GM21515 (cell line): ENCODE measurements at regions not wholly inside any gene's neighbourhood (a gene's known extent, or its start where the extent isn't known, plus 50 kb on each side); places are given as distances from the start of the nearest gene placed in this dataset.

Source experiments
- ATAC-seq: cut with Tn5 transposase; IDR thresholded peaks from one replicate; pipeline ENCODE4 v1.9.1; 2021; ENCODE audit not compliant: unreplicated experiment

DNA sequence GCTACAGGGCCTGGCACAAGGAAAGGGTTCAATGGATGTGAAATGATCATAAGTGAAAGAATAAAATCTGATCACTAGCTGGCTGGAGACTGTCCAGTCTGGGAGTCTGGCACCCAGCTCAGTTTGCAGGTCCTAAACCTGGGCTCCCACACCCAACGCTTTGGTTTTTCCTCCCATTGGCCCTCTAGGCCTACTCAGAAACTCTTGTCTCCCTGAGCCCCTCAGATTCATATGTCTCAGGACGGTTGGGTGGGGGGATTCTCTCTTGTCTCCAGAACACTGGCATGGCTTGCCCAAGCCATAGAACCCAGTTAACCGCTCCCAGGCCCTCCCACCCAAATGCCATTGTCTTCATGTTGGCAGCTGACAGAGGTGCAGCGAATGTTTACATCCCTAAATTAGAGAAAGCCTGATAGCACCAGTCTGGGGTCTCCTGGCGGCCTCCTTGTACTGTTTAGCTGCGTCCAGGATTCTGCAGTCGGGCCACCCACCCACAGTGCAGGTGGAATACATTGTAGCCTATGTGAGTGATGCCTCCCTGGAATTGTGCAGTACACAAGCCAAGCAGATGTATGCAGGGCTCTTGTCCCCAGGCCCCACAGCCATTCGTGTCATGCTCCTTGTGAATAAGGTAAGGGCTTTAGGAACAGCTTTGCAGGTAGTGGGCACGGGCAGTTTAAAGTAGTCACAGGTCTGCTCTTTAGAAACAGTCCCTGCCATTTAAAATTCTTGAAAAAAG lies 266.3 kb downstream of the XXYLT1 start:
- no peak for ATAC-seq

DNA sequence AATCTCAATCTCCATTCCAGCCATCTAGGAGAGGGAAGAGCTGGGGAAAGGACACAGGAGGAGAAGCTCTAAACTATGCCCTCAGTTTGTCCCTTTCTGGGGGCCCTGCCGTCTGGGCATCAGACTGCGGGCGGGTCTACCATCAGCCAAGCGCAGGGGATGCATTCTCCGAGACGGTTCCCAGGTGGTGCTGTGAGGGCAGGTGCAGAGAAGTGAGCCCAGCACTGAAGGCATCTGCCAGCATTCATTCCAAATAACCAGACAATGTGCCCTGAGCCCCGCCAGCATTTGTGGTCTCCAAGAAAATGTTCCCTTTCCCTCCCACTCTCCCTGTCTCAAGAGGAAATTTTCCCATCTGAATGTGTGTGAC lies 265.7 kb downstream of the XXYLT1 start:
- no peak for ATAC-seq

DNA sequence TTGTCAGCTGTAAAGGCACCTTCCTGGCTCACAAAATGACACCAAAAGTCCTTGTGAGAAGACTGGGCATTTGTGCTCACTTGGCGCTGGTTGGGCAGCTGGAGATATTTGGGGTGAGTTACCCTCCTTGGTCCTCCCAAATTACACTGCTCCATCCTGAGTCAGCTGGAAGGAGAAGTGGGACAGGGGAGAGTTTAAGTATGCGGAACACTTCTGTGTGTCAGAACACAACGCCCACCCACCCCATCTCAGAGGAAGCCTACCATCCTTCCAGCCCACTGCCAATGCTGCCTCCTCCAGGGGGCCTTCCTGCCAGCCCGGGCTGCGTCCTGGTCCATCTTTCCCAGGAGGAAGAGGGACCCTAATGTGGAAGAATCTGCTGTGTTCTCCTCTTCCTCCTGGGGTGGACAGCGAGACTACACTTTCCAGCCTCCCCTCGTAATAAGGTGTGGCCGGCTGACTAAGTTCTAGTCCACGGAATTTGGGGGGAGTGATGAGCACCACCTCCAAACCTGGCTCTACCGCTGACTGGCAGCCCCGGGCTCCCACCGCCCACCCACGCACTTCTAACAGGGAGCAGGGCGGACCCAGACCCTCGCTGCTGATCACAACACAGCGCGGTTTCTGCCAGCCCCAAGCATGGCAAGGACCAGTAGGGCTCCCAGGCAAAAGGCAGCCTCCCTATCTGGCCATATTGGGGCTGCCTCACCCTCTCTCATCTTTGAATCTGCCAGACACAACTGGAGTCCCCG lies 265.0 kb downstream of the XXYLT1 start:
- no peak for ATAC-seq

DNA sequence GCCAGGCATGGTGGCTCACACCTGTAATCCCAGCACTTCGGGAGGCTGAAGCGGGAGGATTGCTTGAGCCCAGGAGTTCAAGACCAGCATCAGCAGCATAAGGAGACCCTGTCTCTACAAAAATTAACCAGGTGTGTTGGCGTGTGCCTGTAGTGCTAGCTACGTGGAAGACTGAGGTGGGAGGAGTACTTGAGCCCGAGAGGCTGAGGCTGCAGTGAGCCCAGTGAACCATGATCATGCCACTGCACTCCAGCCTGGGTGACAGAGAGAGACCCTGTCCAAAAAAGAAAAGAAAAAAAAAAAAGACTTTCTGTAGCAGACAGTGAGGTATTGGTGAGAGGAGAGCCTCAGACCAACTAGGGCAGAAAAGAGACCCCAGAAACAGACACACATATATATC lies 263.8 kb downstream of the XXYLT1 start:
- ATAC-seq, result no peak

DNA sequence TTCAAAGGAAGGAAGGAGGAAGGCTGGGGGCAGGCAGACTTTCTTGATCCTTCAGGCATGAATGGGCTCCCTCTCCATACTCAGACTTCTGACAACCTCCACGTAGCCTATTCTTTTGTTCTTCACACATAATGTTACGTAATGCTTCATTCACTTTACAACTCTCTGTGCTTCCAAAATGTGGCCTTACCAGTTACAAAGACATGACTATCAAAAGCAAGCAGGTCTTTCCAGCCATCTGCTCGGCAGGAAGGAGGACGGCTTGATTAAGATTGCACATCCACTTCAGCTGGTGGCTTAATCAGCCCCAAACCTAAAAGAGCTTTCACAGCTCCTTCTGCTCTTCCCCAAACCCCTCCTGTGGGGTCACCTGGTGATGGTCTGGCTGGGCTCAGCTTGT lies 263.2 kb downstream of the XXYLT1 start:
- no peak for ATAC-seq

DNA sequence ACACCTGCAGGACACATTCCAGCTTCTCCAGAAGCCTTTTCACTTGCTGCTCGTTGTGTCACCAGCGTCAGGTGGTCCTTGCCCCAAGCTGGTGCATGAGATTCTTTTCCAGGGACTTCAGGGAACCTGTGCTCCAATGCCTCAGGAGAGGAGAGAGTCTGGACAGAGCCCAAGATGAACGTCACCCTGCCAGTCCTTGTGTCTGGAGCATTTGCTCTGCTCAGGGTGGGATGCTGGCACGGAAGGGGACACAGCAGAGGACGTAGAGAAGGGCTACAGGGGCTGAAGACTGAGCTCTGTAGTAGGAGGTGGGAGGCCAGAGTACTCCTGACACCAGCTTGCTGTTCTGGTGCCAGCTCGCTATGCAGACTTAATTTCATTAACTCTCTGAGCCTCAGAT lies 262.1 kb downstream of the XXYLT1 start:
- no peak for ATAC-seq

DNA sequence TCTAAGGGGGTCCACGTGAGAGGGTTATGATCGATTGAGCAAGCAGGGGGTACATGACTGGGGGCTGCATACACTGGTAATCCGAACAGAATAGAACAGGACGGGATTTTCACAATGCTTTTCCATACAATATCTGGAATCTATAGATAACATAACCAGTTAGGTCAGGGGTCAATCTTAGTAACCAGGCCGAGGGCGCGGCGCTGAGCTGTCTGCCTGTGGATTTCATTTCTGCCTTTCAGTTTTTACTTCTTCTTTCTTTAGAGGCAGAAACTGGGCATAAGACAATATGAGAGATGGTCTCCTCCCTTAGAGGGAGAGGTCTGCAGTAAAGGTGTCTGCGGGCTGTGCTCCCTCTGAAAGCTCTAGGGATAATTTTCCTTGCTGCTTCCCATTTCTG lies 261.3 kb downstream of the XXYLT1 start:
- no peak for ATAC-seq

DNA sequence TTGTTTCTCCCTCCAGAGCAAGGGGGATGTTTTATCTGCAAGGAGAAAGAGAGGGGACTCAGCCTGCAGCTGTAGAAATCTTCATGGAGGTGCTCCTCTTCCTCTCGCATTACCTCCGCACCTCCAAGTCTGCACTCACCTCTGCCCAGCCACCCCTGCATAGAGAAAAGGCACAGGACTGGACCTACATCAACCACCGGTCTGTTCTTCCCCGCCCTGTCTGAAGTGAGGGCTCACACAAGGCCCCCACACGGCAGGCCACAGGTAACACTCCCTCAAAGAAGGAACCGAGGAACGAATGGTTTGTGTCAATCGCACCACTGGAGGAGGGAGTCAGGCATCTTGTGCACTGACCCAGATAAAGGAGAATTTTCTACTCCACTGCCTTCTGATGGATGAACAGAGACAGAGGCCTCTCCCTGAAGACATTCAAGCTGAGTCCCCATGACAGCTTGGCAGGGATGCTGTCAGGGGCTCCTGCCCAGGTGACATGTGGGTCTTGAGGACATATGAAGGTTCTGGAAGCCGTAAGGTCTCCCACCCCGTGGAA lies 260.3 kb downstream of the XXYLT1 start:
- ATAC-seq, result no peak

DNA sequence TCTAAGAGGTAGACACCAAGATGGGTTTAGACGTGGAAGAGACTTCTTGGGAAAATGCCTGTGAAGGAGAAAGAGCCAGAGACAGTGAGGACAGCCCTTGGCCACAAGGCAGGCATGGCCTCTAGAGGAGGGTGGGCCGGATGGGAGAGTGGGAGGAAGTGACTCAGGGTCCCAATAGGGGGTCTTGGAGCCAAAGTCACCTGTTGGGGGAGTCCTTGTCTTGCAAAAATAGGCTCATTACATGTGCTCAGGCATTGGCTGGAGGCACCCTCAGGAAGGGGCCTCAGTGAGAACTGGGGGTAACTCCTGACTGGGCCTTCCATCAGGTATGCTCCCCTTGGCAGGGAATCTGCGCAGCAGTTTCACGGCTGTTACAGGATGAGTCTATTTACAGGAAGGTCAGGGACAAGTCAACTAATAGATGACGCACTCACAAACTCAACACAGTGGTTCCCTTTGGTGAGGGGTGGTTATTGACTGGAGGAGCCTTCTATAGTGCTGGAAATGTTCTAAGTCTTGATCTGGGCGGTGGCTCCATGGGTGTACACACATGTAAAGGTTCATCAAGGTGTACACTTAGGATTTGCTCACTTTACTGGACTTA lies 259.6 kb downstream of the XXYLT1 start:
- no peak for ATAC-seq

DNA sequence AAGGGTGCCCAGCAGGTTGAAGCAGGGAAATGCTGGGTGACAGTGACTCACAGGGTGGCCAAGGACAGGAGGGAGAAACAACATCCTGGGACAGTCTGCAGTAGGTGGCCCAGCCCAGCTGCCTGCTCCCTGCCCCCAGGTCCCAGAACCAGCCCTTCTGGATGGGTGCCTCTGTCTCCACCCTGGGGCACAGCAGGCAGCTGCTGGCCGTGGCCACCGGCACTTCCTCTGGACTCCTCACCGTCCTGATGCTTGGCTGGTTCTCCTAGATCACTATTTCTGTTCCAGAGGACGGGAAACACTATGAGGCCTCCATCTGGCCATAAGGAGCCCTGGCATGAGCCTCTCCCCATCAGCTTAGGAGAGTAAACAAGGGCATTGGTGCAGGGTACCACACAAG lies 258.9 kb downstream of the XXYLT1 start:
- ATAC-seq, result no peak

DNA sequence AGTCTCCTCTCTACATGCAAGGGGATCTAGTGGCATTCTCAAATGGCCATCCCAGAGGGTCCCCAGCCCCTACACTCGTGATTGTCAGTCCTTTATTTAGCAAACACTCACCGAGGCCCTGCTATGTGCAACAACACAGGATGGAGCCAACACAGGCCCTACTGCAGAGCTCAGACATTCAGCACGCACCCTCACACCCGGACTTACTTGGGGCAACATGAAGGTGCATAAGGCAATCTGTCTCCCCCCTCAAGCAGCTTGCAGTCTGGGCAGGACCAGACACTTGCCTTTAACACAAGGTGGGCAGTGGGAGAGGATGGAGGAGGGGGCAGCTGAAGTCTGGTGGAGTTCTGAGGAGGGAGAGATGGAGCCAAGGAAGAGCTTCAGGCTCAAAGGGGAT lies 258.4 kb downstream of the XXYLT1 start:
- no peak for ATAC-seq

DNA sequence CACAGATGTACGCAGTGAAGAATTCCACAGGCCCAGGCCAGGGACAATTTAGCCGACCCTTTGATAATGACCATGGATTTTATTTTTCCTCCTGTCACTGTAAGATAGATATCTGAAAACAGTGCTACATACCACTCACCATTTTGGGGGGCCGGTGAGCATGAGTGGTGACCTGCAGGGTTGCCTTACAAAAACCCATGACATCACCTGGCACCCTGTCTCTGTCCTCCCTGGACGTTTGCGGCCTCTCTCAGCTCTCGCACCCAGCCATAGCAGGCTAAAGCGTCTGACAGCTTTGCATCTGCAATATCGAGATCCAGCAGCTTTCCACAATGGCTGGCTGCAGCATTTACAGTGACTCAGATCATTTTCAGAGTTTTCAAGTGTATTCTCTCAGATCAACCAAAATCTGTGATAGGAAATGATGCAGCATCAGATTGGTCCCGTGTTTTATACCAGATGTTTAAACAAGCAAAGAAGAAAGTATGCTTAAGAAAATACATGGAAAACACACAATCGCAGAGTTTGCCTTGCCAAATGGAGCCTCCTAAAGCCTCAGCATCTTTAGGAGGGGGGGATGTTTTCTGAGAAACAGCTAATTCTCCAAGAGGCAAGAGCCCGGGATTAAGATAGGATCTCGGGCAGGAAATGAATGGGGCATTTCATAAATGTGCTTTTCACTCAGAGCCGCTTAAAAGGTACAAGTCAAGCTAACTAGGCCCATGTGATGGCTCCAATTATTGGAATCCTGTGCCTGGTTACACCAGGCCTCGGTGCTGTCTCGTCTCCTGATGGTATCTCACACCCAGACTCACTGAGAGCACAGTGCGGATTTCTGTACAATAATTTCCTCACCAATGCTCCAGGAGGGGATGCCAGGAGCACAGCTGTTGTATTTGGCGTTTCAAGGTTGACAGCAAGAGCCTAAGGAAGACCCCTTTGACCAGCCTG lies 257.3 kb downstream of the XXYLT1 start:
- no peak for ATAC-seq

DNA sequence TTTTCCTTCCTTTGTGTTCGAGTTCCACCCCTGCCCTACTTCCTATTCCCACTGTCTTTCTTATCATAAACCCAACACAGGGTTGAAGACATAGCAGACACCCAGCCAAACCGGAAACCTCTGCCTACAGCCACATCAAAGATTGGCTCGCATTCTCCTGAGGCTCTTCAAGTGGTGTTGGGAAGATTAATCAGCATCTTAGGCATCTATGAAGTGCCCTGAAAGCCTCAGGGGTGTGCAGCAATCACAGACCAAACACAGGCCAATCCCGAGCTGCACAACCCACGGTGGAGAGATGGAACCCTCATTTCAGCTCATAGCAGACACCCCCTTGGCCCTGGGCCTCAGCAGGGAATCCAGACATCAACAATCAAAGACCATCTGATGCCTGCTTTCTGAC lies 255.9 kb downstream of the XXYLT1 start:
- no peak for ATAC-seq

DNA sequence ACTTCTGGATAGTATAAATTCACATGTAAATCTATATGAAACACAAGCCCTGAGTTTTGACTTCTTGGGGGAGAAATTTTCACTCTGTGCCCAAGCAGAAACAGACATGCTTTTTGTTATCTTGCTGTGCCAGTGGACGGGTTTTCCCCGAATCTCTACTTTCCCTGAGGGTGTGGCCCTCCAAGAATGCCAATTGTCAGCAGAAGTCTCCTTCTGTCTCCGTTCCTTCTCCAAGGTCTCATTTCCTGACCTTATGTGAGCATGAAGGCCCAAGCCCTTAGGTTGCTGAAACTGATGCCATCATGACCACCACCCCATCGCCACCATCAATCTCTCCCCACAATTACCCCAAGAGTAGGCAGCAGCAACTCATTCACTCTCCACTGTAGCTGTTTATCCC lies 253.8 kb downstream of the XXYLT1 start:
- no peak for ATAC-seq
